ENCODE measurements at regions not wholly inside any gene's neighbourhood (a gene's known extent, or its start where the extent isn't known, plus 50 kb on each side); places are given as distances from the start of the nearest gene placed in this dataset.
"Not testable (repeated sequence)": the region's sequence is repeated elsewhere in the genome, so short reads cannot be mapped to it uniquely, and the experiment has no call there.

GRCh38 chr9:106728860-106729259 is 134.1 kb upstream of the ZNF462 start:
- no peak for FAIRE-seq

- no peak for FAIRE-seq
Measured at GRCh38 chr9:106731910-106732309, 131.1 kb upstream of the ZNF462 start.

- FAIRE-seq = no peak
Measured at GRCh38 chr9:106733828-106734380, 129.1 kb upstream of the ZNF462 start.

GRCh38 chr9:106737516-106737915 is 125.5 kb upstream of the ZNF462 start:
- no peak for FAIRE-seq

GRCh38 chr9:106738109-106738508 is 124.9 kb upstream of the ZNF462 start:
- FAIRE-seq = no peak

GRCh38 chr9:106745457-106745856 is 117.5 kb upstream of the ZNF462 start:
- FAIRE-seq = no peak

GRCh38 chr9:106745876-106746275 is 117.1 kb upstream of the ZNF462 start:
- no peak for FAIRE-seq

- no peak for FAIRE-seq
Measured at GRCh38 chr9:106751681-106752080, 111.3 kb upstream of the ZNF462 start.

GRCh38 chr9:106752581-106752980 is 110.4 kb upstream of the ZNF462 start:
- no peak for FAIRE-seq

GRCh38 chr9:106753155-106753671 is 109.8 kb upstream of the ZNF462 start:
- FAIRE-seq = no peak

- FAIRE-seq = no peak
Measured at GRCh38 chr9:106755736-106756135, 107.2 kb upstream of the ZNF462 start.

- no peak for FAIRE-seq
Measured at GRCh38 chr9:106757514-106757913, 105.5 kb upstream of the ZNF462 start.

- no peak for FAIRE-seq
Measured at GRCh38 chr9:106758911-106759310, 104.1 kb upstream of the ZNF462 start.

GRCh38 chr9:106761493-106761892 is 101.5 kb upstream of the ZNF462 start:
- FAIRE-seq = no peak

- no peak for FAIRE-seq
Measured at GRCh38 chr9:106766616-106767015, 96.3 kb upstream of the ZNF462 start.

GRCh38 chr9:106769331-106769730 is 93.6 kb upstream of the ZNF462 start:
- no peak for FAIRE-seq

GRCh38 chr9:106771608-106772007 is 91.4 kb upstream of the ZNF462 start:
- no peak for FAIRE-seq

- FAIRE-seq = no peak
Measured at GRCh38 chr9:106772523-106773290, 90.3 kb upstream of the ZNF462 start.

GRCh38 chr9:106773750-106774149 is 89.2 kb upstream of the ZNF462 start:
- no peak for FAIRE-seq

- no peak for FAIRE-seq
Measured at GRCh38 chr9:106775960-106776359, 87.0 kb upstream of the ZNF462 start.

GRCh38 chr9:106779796-106780195 is 83.2 kb upstream of the ZNF462 start:
- FAIRE-seq = no peak

- no peak for FAIRE-seq
Measured at GRCh38 chr9:106783121-106783520, 79.8 kb upstream of the ZNF462 start.

- FAIRE-seq = no peak
Measured at GRCh38 chr9:106784076-106784475, 78.9 kb upstream of the ZNF462 start.

GRCh38 chr9:106785200-106785599 is 77.8 kb upstream of the ZNF462 start:
- no peak for FAIRE-seq

- not testable (repeated sequence) for FAIRE-seq
Measured at GRCh38 chr9:106788021-106788420, 74.9 kb upstream of the ZNF462 start.

Measured in G401.6 (cell line).